PFSK-1 (cell line): ENCODE measurements at regions not wholly inside any gene's neighbourhood (a gene's known extent, or its start where the extent isn't known, plus 50 kb on each side); places are given as distances from the start of the nearest gene placed in this dataset.

Experiments
- FOXP2 ChIP-seq: optimal IDR thresholded peaks from 2 replicates; pipeline ENCODE3; 2011; ENCODE audit warnings: borderline replicate concordance, control low read depth, inconsistent platforms; ENCODE audit not compliant: insufficient read depth; ENCODE audit errors: extremely low read length, extremely low read depth
- POLR2AphosphoS5 ChIP-seq: IDR thresholded peaks from 2 replicates; pipeline ENCODE4 v1.6.1; 2012; ENCODE audit warnings: low read depth, mild to moderate bottlenecking, control low read depth, low read length, moderate library complexity
- REST ChIP-seq, 2 experiments: IDR thresholded peaks; 2 replicates each; pipeline versions ENCODE4 v1.6.1 to v1.8.0; 2011 to 2012; ENCODE audit warnings: low read depth in 2 of 2, low read length in 2 of 2, control low read depth in 1 of 2, inconsistent platforms in 1 of 2, mild to moderate bottlenecking in 1 of 2, moderate library complexity in 1 of 2; ENCODE audit not compliant: insufficient read depth in 1 of 2
- SIN3A ChIP-seq: IDR thresholded peaks from 2 replicates; pipeline ENCODE4 v1.6.1; 2012; ENCODE audit warnings: mild to moderate bottlenecking, low read length, moderate library complexity, borderline replicate concordance; ENCODE audit not compliant: insufficient read depth
- TAF1 ChIP-seq: IDR thresholded peaks from 2 replicates; pipeline ENCODE4 v1.6.1; 2012; ENCODE audit warnings: low read length, control low read depth, borderline replicate concordance; ENCODE audit not compliant: insufficient read depth

- no peak for TF ChIP-seq FOXP2
- TF ChIP-seq REST (IDR thresholded peaks at IDR 0.05; ENCODE audit: insufficient read depth in 1 of 2, low read depth in 2 of 2, low read length in 2 of 2) = no peak
- no peak for TF ChIP-seq SIN3A
- no peak for TF ChIP-seq POLR2AphosphoS5
- no peak for TF ChIP-seq TAF1
These were observed 321.6 kb upstream of the EPHA3 start for GRCh38 chr3:88785841-88786240.

GRCh38 chr3:88795503-88795902, 311.9 kb upstream of the EPHA3 start:
- TF ChIP-seq POLR2AphosphoS5 (no peak), FOXP2 (no peak), TAF1 (no peak), REST (IDR thresholded peaks at IDR 0.05; ENCODE audit: insufficient read depth in 1 of 2, low read depth in 2 of 2, low read length in 2 of 2) (no peak), SIN3A (no peak)

GRCh38 chr3:88807491-88808105, 299.8 kb upstream of the EPHA3 start:
- TF ChIP-seq REST (IDR thresholded peaks at IDR 0.05; ENCODE audit: insufficient read depth in 1 of 2, low read depth in 2 of 2, low read length in 2 of 2) = no peak
- TF ChIP-seq TAF1 = no peak
- TF ChIP-seq POLR2AphosphoS5 = no peak
- no peak for TF ChIP-seq FOXP2
- TF ChIP-seq SIN3A = no peak

GRCh38 chr3:88809993-88810392, 297.4 kb upstream of the EPHA3 start:
- no peak for TF ChIP-seq REST (IDR thresholded peaks at IDR 0.05; ENCODE audit: insufficient read depth in 1 of 2, low read depth in 2 of 2, low read length in 2 of 2)
- no peak for TF ChIP-seq POLR2AphosphoS5
- no peak for TF ChIP-seq TAF1
- TF ChIP-seq FOXP2 = no peak
- TF ChIP-seq SIN3A = no peak

- TF ChIP-seq TAF1 (no peak), SIN3A (no peak), FOXP2 (no peak), POLR2AphosphoS5 (no peak), REST (IDR thresholded peaks at IDR 0.05; ENCODE audit: insufficient read depth in 1 of 2, low read depth in 2 of 2, low read length in 2 of 2) (no peak)
These were observed 297.0 kb upstream of the EPHA3 start for GRCh38 chr3:88810455-88810854.
